H4 (cell line): ENCODE measurements at regions not wholly inside any gene's neighbourhood (a gene's known extent, or its start where the extent isn't known, plus 50 kb on each side); places are given as distances from the start of the nearest gene placed in this dataset.

Experiments
- DNase-seq: peaks from one replicate; pipeline ENCODE4 v3.0.0-alpha.2; 2015; ENCODE audit warnings: low spot score

DNA sequence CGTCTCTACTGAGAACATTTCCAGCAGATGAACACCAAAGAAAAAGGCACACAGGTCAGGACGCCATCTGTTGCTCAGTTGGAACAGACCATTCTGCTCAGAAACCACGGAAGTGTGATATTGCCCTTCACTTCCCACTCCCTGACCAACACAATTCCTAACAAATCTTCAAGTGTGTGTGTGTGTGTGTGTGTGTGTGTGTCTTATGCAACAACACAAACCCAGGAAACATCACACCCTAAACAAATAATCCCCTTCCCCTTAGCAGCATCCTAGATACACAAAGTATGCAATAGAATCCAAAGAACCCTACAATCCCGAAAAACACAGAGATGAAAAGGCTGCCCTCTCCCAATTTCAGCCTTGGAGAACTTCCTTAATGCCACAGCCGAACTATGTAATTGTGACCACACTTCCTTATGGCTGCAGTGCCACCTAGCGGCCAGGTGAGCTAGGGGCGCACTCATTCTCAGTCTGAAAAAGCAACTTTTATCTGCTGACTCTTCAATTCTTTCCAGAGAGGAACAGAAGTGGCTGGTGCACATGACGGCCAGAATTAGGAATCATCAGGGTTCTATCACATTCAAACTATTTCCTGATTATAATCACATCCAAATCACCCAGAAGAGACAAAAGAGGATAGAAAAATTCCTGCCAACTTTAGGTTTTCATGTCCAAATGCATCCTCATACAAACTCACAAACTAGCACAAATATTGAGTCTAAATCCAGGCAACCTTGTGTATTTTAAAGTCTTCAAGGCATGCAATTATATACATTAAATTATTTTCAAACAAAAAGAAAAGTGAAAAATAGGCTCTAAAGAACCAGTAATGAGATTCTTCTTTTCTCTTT, 164.9 kb downstream of the DHX15 start:
- DNase-seq, result peak; percentile 86

DNA sequence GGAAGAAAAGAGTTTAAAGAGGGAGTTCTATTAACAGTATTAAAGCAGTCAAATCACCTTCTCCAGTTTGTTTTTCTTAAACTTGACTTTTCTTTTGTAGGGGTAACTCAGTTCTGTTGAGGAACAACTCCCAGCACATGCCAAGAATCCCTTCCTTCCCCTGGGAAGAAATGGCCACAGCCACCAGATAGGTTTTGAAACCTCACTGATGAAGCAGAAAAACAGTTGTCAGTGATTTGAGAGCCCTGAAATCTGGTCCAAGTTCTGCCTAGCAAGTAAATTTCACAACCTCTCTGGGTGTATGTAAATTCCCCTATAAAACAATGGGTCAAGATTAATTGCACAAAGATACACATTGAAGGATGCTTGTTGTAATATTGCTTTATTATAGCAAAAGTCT, 167.1 kb downstream of the DHX15 start:
- no peak for DNase-seq

DNA sequence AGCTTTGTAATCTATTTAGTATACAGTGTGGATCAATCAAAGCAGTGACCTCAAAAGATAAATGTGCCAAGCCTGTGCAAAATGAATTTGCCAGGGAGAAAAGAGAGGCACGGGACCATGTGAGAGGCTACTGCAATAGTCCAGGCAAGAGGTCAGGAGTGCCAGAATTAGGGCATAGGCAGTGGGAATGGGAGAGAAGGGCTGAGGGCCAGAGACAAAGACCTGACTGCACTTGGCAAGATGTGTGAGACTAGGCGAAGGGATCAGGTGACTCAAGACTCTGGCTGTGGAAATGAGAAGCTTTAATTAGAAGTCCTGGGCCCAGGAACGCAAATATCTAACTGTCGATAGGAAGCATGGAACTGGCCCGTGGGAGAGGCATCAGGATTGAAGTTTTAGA, 168.1 kb downstream of the DHX15 start:
- DNase-seq, result no peak

DNA sequence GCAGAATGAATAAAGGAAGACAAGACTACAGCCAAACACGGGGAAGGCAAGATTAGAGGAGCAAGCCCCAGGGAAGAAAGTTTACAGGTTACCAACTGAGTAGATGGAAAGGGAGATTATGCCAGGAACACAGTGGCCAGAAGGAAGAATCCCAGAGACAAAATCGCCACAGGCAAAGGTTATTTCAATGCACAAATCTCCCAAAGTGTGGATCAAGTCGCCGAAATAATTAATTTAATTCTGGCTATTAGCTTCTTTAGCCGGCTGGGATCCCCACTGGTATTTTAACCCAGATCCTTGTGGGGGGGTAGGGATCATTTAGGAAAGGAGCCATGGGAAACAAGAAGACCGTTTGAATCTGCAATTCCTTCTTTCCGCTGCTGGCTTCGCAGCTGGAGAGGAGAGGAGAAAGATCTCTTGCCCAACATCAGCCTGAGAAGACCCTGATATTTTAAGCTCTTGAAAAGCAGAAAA, 171.0 kb downstream of the DHX15 start:
- no peak for DNase-seq

DNA sequence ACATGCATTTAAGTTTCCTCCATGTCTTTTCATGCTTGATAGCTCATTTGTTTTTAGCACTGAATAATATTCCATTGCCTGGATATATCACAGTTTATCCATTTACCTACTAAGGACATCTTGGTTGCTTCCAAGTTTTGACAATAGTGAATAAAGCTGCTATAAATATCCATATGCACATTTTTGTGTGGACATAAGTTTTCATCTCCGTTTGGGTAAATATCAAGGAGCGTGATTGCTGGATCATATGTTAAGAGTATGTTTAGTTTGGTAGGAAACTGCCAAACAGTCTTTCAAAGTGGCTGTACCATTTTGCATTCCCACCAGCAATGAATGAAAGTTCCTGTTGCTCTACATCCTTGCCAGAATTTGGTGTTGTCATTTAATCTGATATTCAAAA, 172.5 kb downstream of the DHX15 start:
- DNase-seq, result no peak

DNA sequence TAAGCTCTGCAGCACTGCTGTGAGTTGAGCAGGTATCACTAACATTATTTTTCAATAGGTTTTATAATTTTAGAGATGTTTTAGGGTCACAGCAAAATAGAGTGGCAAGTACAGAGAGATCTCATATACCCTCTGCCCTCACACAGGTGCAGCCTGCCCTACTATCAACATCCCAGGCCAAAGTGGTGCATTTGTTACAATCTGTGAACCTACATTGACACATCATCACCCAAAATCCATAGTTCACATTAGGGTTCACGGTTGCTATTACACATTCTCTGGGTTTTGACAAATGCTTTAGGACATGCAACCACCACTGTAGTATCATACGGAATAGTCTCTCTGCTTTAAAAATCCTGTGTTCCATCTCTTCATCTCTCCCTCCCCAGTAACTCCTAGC, 173.1 kb downstream of the DHX15 start:
- DNase-seq, result no peak

DNA sequence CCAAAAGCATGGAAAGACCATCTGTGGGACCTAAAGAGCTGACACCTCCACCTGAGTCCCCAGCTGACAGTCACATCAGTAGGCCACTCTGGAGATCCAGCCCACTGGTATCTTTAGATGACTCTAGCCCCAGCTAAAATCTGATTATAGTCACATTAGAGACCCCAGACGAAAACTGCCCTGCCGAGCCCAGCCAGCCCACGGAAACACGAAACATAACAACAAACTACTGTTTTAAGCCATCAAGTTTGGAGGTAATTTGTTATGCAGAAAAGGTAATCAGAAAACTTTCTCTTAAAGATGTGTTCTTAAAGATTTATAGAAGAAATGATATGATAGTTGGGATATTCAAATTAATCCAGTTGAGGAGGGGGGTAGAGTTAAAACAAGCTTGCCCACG, 175.7 kb downstream of the DHX15 start:
- DNase-seq, result no peak

DNA sequence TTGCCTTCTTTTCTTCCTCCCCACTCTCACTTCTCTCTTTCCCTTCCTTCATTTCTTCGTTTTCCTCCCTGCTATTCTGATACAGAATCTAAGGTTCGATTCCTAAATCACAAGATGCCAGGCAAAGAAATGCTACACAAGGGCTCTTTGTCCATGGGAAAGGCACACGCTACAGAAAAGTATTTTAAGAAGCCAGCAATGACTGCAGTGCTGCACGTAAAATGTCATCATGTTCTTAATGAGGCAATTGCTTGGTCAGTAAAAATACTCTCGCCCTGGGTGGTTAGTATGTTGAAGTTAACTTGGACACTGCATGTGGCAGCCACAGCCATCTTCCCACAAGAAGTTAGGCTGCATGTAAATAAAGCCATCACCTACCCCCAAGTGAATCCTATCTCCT, 178.4 kb downstream of the DHX15 start:
- no peak for DNase-seq

DNA sequence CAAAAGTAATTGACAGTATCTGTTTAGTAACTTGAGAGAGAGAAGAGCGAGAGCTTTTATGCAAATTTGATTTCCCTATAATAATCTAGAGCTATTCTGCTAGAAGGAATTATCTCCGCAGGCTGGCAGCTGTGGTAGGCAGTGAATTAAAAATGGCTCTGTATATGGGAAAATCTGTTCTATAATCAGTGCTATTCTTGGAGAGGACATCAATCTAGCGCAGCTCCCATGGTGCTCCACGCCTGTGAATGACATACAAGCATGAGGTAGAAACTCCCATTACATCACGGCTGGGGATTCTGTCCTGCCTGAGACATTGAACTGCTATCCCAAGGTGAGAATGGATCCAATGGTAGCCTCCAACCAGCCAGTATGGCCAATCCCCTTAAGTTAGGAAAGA, 179.0 kb downstream of the DHX15 start:
- DNase-seq, result no peak

DNA sequence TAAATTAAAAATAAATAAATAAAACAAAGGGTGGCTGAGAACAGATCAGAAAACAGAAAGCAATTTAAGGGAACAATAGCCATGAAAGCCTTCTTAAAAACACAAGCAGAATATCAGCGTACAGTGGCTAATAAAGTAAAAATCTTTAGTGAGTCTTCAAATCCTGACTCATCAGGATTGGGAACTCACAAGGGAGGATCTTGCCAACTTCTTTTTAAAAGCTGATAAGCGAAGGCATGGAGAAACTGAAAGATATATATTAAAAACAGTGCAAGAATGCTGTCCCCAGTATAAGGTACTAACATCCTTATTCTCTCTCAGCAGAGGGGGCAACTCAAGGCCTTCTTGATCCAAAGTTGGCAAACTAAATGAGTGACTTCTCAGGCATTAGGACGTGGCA, 180.1 kb downstream of the DHX15 start:
- DNase-seq, result no peak

DNA sequence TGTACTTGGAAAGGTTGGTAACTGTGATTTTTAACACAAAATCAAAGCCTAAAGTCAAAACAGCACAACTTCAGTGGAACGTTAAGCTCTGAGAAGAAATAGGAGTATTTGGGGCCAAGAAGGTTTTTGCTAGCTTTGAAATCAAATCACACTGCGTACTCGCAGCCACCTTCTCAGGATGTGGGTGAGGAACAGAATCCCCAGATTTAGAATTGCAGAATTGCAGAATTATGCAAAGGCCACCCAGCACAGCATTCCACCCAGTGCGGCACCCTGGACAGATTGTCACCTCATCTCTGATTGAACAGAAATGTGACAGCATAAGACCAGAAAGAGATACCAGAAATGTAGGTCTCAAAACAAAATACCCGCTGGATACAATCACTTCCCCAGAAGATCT, 181.1 kb downstream of the DHX15 start:
- DNase-seq, result no peak

DNA sequence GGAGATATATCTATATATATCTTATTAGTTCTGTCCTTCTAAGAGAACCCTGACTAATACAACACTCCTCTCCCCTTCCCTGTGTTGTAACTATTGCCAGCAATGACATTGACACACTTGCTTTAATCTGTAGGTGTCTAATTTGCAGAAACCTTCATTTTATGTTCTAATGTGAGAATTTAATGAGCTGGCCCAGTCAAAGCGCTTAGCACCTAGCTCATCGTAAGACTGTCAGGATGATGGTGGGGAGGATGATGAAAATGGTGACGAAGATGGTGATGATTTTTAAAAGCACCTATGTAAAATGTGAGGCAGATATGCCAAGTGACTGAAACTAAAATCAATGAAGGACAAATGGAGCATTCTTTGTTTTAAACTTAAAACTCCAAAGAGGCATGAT, 183.8 kb downstream of the DHX15 start:
- no peak for DNase-seq

DNA sequence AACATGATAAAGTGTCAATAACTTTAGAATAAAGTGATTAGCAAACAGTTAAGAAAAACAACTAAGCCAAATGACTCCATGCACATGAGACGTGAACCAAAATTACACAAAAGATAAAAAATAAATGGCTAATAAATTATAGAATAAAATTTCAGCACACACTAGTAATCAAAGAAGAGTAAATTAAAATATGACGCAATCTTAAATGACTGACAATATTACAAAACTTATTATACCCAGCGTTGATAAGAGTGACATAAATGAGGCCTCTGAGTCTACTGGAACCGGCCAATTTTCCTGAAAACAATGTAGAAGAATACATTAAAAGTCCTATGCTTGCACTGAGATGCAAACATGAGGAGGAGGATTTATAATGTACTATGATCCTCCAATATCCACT, 187.4 kb downstream of the DHX15 start:
- DNase-seq, result no peak

DNA sequence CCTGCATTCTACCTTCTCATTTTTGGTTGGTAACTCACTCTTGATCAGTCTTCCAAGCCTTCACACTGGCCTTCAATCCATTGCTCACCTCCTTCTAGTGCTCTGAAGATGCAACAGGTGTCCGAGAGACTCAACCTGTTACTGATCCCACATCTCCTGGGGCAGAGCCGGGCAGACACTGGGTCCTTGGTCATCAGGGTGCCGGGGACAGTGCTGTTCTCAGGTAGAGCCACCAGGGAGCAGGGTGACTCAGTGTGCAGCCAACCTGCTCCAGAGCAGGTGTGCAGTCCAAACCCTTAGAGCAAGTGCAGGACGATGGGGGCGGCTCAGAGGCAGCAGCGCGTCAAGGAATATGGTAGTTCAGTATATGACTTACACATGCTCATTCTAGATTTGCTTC, 188.4 kb downstream of the DHX15 start:
- DNase-seq, result no peak

DNA sequence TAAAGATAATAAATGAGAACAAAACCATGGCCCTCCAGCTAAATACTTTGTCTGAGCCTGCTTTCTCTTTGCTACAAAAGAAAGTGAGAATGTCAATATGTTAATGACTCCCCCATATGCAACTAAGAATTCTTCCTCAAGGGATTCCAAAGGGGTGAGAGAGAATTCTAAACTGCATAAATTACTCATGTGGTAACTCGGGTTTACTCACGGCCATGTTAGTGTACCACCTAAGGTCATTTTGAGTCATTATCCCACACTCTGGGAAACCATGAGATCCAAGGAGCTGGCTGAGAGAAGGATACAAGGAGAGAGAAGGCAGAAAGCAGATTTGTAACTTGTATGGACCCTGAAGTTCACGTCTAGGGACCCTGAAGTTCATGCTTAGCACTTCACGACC, 190.3 kb downstream of the DHX15 start:
- peak; percentile 48 for DNase-seq

DNA sequence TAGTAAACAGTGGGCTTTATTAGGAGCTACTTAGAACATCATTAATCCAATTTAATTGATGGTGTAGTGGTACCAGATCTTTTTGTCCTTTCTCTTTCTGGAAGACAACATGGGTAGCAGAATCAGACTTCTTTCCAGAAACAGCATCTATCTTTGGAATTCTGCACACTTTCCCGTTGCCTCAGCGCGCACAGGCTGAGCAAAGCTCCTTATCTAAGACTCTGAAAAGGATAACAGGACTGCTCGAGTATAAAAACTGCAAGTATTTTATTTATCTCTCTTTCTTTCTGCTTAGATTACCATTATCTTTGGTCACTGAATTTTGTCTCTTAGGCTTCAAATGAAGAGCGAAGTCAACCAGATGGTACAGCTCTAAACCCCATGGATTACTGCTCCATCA, 191.7 kb downstream of the DHX15 start:
- no peak for DNase-seq

DNA sequence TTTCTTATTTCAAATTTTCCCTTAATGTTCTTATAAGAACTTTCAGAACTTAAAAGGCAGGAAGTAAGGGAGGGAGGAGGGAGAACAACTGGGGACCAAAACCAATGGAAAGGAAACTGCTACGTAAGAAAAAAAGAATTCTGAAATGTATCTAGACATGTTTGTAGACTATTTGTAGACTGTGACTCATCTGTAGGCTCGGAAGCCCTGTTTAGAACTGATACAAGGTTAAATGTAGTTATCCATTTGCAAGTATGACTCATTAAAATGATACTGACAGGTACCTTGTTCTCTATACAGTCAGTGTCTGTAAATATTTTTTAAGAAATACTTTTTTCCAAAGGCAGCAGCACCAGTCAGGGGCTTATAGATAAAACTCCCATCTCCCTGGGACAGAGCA, 202.0 kb downstream of the DHX15 start:
- DNase-seq, result peak; percentile 60

DNA sequence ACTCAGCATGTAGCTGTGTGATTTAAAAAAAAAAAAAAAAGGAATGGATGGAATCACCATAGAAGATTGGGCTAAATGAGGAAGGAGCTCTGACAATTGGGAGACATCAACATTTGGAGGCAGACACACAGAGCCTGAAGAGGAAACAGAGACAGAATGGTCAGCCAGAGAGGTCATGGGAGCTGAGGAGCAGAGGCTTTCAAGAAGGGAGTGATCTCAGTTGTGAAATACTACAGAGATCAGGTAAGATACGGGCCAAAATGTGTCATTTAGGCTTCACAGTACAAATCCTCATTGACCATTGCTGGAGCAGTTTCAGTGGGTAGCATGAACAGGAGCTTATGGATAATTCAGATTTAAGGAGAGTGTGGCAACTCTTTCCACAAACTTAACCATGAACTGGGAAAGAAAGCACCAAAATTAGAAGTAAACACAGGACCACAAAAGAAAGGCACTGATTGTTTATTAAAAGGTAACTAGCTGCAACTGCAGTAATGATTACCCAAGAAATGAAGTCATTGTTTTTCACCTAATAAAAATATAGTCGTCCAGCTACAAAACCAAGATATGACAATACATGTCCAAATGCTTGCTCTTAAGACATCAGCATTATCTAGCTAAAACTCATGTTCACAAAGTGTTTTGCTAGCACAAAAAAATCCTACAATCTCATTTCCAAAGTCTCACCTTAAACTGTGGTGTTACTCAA, 203.2 kb downstream of the DHX15 start:
- no peak for DNase-seq

DNA sequence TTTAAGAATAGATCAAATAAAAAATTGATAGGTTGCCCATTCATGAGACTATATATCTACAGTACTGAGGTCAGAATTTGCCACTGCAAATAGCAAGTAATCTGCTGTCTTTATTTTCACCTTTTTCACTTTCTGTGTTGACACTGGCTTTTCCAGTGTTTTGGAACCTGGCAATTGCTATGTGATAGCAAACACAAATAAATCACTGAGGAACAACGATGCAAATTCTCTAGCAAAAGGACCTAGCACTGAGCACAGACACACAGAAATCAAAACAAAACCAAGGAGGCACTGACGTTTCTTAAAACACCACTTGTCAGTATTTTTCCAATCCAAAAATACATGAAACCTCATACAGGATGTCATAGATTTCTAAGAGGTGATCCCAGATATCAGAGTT, 210.7 kb downstream of the DHX15 start:
- DNase-seq, result no peak

DNA sequence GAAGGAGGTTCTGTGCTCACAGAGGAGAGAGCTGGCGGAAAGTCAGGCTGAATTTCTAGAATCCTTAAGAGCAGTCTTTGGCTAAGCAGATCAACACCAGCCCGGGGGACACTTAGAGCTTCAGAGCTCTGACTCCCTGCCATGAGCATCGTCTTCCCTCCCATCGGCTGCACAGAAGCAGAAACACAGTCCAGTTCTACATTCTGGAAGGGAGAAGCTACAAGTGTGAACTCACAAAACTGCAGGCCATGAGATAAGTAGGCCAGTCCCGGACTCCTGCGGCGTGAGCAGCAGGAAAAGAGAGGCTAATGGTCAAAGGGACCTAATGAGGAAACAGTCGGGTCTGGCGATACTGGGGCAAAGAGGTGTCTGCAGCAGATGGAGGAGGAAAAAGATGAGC, 211.5 kb downstream of the DHX15 start:
- DNase-seq, result no peak

DNA sequence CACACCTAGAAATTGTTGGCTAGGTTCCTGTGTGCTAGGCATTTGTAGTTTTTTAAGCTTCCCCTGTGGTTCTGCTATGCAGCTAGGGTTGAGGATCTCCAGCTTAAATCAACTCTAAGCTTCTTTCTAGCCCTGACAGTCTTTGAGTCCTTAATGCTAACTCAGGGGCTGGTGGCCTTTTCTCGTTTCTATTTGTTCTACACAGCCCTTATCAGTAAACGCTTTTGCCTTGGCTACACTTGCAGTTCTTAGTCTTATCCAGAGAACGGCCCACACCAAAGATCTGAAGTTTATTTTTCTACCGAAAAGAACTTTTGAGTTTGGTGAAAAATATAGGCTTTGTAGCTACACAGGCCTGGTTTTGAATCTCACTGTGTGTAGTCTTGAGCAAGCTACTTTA, 212.0 kb downstream of the DHX15 start:
- no peak for DNase-seq

DNA sequence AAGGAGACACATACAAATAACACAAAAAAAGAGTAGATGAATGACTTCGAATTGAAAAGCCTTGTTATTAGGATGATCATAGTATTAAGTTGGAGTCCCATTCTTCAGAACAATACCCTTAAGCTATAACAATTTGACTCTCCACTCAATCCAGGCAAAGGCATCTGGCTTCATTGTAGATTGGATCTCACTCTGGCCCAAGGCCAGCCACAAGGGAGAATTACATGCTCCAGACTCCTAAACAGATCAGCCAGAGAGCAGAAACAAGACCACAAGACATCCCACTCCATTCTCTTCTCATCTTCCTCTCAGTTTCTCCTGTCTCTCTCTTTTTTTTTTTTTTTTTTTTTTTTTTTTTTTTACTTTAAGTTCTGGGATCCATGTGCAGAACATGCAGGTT, 213.9 kb downstream of the DHX15 start:
- no peak for DNase-seq

DNA sequence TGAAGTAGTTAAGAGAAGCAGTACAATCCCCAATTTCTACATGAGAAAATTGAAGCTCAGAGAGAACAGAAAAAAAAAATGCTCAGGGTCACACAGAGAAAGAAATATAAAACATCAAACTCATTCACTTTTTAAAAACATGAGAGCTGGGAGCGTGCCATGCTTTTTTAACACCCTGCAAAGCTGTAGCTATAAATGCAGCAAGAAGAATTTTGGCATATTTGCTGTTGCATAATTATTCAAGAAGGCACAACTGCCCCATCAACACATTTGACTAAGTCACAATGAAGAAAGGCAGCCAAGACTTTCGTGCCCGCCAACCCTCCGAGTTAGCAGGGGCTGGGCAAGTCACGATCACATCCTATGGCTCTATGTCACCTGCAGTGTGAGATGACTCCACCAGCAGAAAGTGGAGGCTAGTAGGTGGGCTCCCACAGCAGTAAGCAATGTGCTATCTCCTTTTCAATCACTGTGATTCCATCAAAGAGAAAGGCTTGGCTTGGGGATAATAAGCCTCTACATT, 214.8 kb downstream of the DHX15 start:
- no peak for DNase-seq
